Sigmoid colon (tissue), 6 donors: ENCODE measurements at regions not wholly inside any gene's neighbourhood (a gene's known extent, or its start where the extent isn't known, plus 50 kb on each side); places are given as distances from the start of the nearest gene placed in this dataset.

Experiments used
- DNase-seq: peaks from one replicate; pipeline ENCODE4 v3.0.0-alpha.2; 2019
- H3K27ac ChIP-seq, 4 donors: fragments of 200-600 bp; sonication (generic); one replicate each; pipeline ENCODE4 v1.5.1; 2016 to 2019; ENCODE audit warnings: mild to moderate bottlenecking in 1 of 4
- H3K27me3 ChIP-seq, 3 donors: fragments of 200-600 bp; sonication (generic); one replicate each; pipeline ENCODE4 v1.5.1; 2019; ENCODE audit warnings: mild to moderate bottlenecking in 1 of 3
- H3K36me3 ChIP-seq, 4 donors: fragments of 200-600 bp; sonication (generic); one replicate each; pipeline ENCODE4 v1.5.1; 2016 to 2019
- H3K4me1 ChIP-seq, 4 donors: fragments of 200-600 bp; sonication (generic); one replicate each; pipeline ENCODE4 v1.5.1; 2017 to 2019
- H3K4me3 ChIP-seq, 4 donors: fragments of 200-600 bp; sonication (generic); one replicate each; pipeline ENCODE4 v1.5.1; 2017 to 2019; ENCODE audit warnings: mild to moderate bottlenecking in 2 of 4, moderate library complexity in 1 of 4
- H3K9me3 ChIP-seq, 4 donors: fragments of 200-600 bp in 3 of 4; sonication (generic) in 3 of 4; one replicate each; pipeline versions ENCODE4 v1.5.1 to v1.6.1; 2013 to 2019
- EP300 ChIP-seq, 4 donors: sonication (generic); formaldehyde crosslinking; IDR thresholded peaks; one replicate each; pipeline ENCODE4 v1.6.1; 2017; ENCODE audit warnings: antibody characterized with exemption in 4 of 4
- POLR2A ChIP-seq, 2 donors: fragments of 450-650 bp; IDR thresholded peaks; one replicate each; pipeline ENCODE4 v1.6.1; 2016; ENCODE audit warnings: antibody characterized with exemption in 2 of 2, mild to moderate bottlenecking in 2 of 2, moderate library complexity in 2 of 2
- POLR2AphosphoS5 ChIP-seq, 4 donors: sonication (generic); formaldehyde crosslinking; IDR thresholded peaks; one replicate each; pipeline ENCODE4 v1.6.1; 2017; ENCODE audit warnings: antibody characterized with exemption in 4 of 4
- WGBS, 2 donors: extraction: QIAGEN DNeasy Blood & Tissue Kit; methylation state at CpG; one replicate each; pipeline ENCODE4 v1.1.7; 2013; 5-methylcytosine and 5-hydroxymethylcytosine counted together
- intact Hi-C: fragments of 100-400 bp; cut with DNase I; formaldehyde crosslinking; loops from one replicate; pipeline ENCODE4 v1.15.1; 2023
- TF ChIP-seq, protein P1 (sequence below), 4 experiments: fragments of 450-650 bp in 3 of 4; fragments of 200-600 bp in 1 of 4; IDR thresholded peaks; one replicate each; pipeline ENCODE4 v1.5.1; 2016 to 2019; ENCODE audit warnings: antibody characterized with exemption in 4 of 4, mild to moderate bottlenecking in 3 of 4, moderate library complexity in 2 of 4
- donor health status: healthy with polysubstance abuse.
- donor health status: healthy.

DNA sequence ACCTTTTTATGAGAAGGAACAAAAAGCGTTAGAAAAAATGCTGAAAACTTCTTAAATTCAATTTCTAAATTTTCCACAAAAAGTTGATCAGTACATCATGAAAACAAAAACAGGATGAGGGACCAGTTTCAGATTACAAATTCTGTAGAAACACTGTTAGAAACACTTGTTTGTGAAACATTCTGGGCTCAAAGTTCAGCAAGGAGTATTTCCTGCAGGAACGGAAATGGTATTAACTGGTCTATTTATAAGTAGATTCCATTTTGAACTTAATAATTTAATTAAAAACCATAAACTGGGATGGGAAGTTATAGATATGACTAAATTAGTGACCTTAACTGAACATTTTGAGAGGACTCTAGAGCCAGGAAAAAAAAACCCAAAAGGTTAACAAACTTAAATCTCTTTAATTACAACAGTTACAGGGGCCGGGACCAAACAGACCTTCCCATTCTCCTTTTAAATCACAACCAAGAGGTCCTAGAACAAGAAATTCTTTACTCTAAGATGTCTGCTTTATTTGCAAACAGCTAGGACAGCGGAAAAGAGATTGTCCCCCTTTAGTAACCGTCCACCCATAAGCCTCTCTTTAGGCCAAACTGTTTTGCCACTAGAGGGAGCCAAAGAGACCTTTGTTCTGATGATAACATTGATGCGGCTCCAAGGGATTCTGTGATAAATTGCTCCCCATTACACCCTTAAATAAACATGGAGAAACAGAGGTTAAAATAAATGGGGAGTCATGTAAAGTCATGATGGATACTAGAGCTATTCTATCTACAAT is 69.0 kb upstream of the RERGL start:
- TF ChIP-seq EP300 (IDR thresholded peaks at IDR 0.05) (no peak), POLR2AphosphoS5 (IDR thresholded peaks at IDR 0.05) (no peak), POLR2A (IDR thresholded peaks at IDR 0.05) (no peak)
- TF ChIP-seq, protein P1, sequence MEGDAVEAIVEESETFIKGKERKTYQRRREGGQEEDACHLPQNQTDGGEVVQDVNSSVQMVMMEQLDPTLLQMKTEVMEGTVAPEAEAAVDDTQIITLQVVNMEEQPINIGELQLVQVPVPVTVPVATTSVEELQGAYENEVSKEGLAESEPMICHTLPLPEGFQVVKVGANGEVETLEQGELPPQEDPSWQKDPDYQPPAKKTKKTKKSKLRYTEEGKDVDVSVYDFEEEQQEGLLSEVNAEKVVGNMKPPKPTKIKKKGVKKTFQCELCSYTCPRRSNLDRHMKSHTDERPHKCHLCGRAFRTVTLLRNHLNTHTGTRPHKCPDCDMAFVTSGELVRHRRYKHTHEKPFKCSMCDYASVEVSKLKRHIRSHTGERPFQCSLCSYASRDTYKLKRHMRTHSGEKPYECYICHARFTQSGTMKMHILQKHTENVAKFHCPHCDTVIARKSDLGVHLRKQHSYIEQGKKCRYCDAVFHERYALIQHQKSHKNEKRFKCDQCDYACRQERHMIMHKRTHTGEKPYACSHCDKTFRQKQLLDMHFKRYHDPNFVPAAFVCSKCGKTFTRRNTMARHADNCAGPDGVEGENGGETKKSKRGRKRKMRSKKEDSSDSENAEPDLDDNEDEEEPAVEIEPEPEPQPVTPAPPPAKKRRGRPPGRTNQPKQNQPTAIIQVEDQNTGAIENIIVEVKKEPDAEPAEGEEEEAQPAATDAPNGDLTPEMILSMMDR (IDR thresholded peaks at IDR 0.05): no peak
- 83 to 85% methylated on average over 6 of the region's 6 CpGs for WGBS, 2 donors
- Histone ChIP-seq H3K27ac (no peak overlapping the region), H3K9me3 (peaks cover 0 to 8% (median 0%) of the 10 kb centered on the region in 4 donors), H3K4me3 (no peak overlapping the region), H3K4me1 (no peaks in the 10 kb centered on the region), H3K36me3 (no peaks in the 10 kb centered on the region), H3K27me3 (no peaks in the 10 kb centered on the region)
- no peak for DNase-seq
- intact Hi-C loops: no loop called here

- no peaks in the 10 kb centered on the region for H3K36me3 ChIP-seq
- no peak overlapping the region for H3K4me3 ChIP-seq
- H3K9me3 ChIP-seq: peaks cover 0 to 8% (median 0%) of the 10 kb centered on the region in 4 donors
- H3K27ac ChIP-seq: no peak overlapping the region
- TF ChIP-seq POLR2AphosphoS5 (IDR thresholded peaks at IDR 0.05) (no peak), POLR2A (IDR thresholded peaks at IDR 0.05) (no peak), EP300 (IDR thresholded peaks at IDR 0.05) (no peak)
- TF ChIP-seq, protein P1 (IDR thresholded peaks at IDR 0.05): no peak
- DNase-seq: no peak
- intact Hi-C loops: no loop called here
- WGBS, 2 donors: 70 to 78% methylated on average over 2 of the region's 2 CpGs
- H3K4me1 ChIP-seq: no peaks in the 10 kb centered on the region
- H3K27me3 ChIP-seq: no peaks in the 10 kb centered on the region
These were observed 63.8 kb upstream of the RERGL start for GRCh38 chr12:18153826-18154225.

GRCh38 chr12:18151036-18151435 is 61.0 kb upstream of the RERGL start:
- Histone ChIP-seq H3K27ac (no peak overlapping the region), H3K4me1 (no peaks in the 10 kb centered on the region), H3K4me3 (no peak overlapping the region), H3K36me3 (no peaks in the 10 kb centered on the region), H3K9me3 (peaks cover 0 to 3% (median 0%) of the 10 kb centered on the region in 4 donors), H3K27me3 (no peaks in the 10 kb centered on the region)
- intact Hi-C loops: no loop called here
- DNase-seq: no peak
- no peak for TF ChIP-seq POLR2AphosphoS5 (IDR thresholded peaks at IDR 0.05)
- TF ChIP-seq, protein P1 (IDR thresholded peaks at IDR 0.05): no peak
- no peak for TF ChIP-seq POLR2A (IDR thresholded peaks at IDR 0.05)
- no peak for TF ChIP-seq EP300 (IDR thresholded peaks at IDR 0.05)
- 69 to 72% methylated on average over 1 of the region's 1 CpG for WGBS, 2 donors

DNA sequence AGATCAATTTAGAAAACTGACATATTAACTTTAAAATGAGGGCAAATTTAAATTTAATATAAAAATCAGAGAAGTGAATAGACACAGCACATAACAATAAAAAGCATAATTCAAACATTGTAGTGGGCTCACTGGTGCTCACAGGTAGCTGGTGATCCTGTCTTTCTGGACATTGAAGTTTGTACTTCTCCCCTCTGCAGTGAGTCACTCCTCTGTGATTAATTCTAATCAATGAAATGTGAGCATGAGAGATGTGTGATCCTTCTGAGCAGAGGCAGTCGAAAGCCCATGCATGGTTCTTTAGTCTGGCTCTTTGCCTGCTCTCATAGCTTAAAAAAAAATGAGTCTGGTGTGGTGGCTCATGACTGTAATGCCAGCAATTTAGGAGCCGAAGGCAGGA is 59.0 kb upstream of the RERGL start:
- 78% methylated on average over 2 of the region's 2 CpGs for WGBS, 2 donors
- intact Hi-C loops: no loop called here
- no peaks in the 10 kb centered on the region for H3K9me3 ChIP-seq
- H3K4me1 ChIP-seq: no peaks in the 10 kb centered on the region
- TF ChIP-seq EP300 (IDR thresholded peaks at IDR 0.05): no peak
- TF ChIP-seq POLR2A (IDR thresholded peaks at IDR 0.05): no peak
- no peak for TF ChIP-seq POLR2AphosphoS5 (IDR thresholded peaks at IDR 0.05)
- TF ChIP-seq, protein P1 (IDR thresholded peaks at IDR 0.05): no peak
- H3K27ac ChIP-seq: no peak overlapping the region
- H3K27me3 ChIP-seq: no peaks in the 10 kb centered on the region
- H3K36me3 ChIP-seq: no peaks in the 10 kb centered on the region
- DNase-seq: no peak
- H3K4me3 ChIP-seq: no peak overlapping the region

DNA sequence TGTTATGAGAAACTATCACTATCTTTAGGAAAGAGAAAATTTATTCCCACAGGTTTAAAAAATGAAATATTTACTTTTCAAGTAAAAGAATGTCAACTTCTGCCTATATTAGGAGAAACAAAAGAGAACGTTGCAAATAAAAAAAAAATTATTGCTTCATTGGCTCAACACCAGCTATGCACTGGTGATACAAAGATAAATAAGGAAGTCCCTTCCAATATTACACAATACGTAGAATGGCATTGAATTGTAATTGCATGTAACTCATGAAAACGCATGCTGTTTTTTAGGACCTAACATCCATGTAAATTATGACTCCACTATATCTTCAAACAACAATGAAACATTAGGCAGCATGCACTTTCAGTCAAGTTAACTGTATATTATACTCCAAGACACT is 56.4 kb upstream of the RERGL start:
- DNase-seq: no peak
- H3K36me3 ChIP-seq: no peaks in the 10 kb centered on the region
- no peak overlapping the region for H3K4me3 ChIP-seq
- H3K27ac ChIP-seq: no peak overlapping the region
- H3K4me1 ChIP-seq: no peaks in the 10 kb centered on the region
- H3K27me3 ChIP-seq: no peaks in the 10 kb centered on the region
- 5 to 38% methylated on average over 3 of the region's 3 CpGs for WGBS, 2 donors
- H3K9me3 ChIP-seq: no peaks in the 10 kb centered on the region
- TF ChIP-seq POLR2A (IDR thresholded peaks at IDR 0.05): no peak
- TF ChIP-seq, protein P1 (IDR thresholded peaks at IDR 0.05): no peak
- no peak for TF ChIP-seq EP300 (IDR thresholded peaks at IDR 0.05)
- no peak for TF ChIP-seq POLR2AphosphoS5 (IDR thresholded peaks at IDR 0.05)
- intact Hi-C loops: no loop called here
